Fibroblast of lung (primary cell): ENCODE measurements at regions not wholly inside any gene's neighbourhood (a gene's known extent, or its start where the extent isn't known, plus 50 kb on each side); places are given as distances from the start of the nearest gene placed in this dataset.

Experiments
- CTCF ChIP-seq, 2 donors: IDR thresholded peaks in 1 of 2; conservative IDR thresholded peaks in 1 of 2; 1 replicate in 1 of 2; 2 replicates in 1 of 2; pipeline ENCODE4 v1.5.1; 2011 to 2012; ENCODE audit warnings: low read length in 2 of 2, control low read depth in 1 of 2, inconsistent platforms in 1 of 2, low read depth in 1 of 2, mild to moderate bottlenecking in 1 of 2
- EZH2 ChIP-seq: IDR thresholded peaks from 2 replicates; pipeline ENCODE4 v1.5.1; 2012; ENCODE audit warnings: low read length, control low read depth, mild to moderate bottlenecking; ENCODE audit errors: missing control alignments

GRCh38 chr3:10582733-10583132, 77.3 kb upstream of the ATP2B2 start:
- TF ChIP-seq CTCF (conservative IDR thresholded peaks at IDR 0.05 in 1 of 2, IDR thresholded peaks at IDR 0.05 in 1 of 2; ENCODE audit: low read depth in 1 of 2, low read length in 2 of 2) (no peak), EZH2 (no peak)
